Hematopoietic multipotent progenitor cell treated with erythropoietin and hydrocortisone succinate and interleukin-3 and kit ligand, for 8 days (in vitro differentiated cells): ENCODE measurements at regions not wholly inside any gene's neighbourhood (a gene's known extent, or its start where the extent isn't known, plus 50 kb on each side); places are given as distances from the start of the nearest gene placed in this dataset.

Source experiments
- DNase-seq: peaks from one replicate; pipeline ENCODE4 v3.0.0-alpha.2; 2015

DNA sequence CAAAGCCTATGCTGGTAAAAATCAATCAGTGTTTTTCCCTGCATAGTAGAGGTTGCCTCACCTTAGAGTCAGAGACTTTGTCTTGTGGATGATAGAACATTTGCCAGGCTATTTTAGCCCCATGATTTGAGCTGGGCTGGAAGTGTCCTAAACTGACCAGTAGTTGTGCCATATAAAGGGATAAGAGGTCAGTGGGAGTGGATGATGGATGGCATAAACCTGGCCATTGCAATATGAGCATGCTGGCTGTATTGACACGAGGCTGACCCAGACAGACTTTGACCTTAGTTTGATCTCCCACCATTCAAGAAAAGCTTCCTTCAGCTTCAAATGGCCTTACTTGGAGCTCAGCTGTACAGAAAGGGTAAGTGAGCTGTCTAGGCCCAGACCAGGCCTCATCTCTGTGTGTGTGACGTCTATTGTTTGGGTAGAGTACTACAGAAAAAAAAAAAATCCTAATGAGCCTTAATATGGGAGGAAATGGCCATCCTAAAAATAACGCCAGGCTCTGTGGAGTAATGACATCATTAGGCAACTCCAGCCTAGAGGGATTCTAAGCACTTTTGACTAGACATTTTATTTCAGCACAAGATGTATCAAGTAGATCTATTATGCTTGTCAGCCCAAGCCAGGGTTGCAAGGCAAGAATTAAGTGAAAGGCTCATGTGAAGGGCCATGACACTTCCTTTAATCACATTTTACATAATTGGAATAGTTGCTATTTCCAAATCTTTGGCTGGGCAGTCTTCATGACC, 51.3 kb upstream of the CADM1 start:
- no peak for DNase-seq
